ENCODE measurements at regions not wholly inside any gene's neighbourhood (a gene's known extent, or its start where the extent isn't known, plus 50 kb on each side); places are given as distances from the start of the nearest gene placed in this dataset.

DNA sequence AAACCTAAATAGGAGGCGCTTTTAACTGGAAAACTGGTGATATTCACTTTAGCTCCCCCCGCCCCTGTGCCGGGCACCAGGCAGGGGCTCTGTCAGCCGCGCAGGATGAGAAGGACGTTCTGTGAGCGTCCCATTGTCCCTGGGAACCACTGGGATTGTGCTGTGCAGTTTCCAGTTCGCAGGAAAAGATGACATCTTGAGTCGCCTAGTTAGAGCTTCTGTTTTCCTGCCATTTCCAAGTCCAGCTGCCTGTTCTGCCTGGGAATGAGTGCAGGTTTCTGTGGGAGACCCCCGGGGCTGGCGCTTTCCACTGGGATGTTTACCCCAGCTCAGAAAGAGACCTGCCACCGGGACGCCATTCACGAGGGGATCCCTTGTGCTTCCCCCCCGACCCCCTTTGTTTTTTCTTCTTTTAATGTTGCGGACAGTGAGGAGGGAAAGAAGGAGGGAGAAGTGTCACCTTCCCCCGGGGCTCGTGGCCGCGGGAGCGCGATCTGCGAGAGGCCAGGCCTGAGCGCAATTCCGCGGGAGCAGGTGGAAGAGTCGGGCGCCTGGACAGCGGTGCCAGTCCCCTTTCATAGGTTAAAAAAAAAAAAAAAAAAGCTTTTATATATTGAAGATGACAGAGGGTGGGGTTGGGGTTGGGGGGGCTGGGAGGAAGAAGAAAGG is 121.5 kb downstream of the RMI1 start:
- Histone ChIP-seq H2AFZ (ENCODE audit: low read depth, low read length) (no peak overlapping the region), H4K20me1 (ENCODE audit: insufficient read depth) (no peaks in the 10 kb centered on the region), H3K4me2 (ENCODE audit: low read length) (no peak overlapping the region)

DNA sequence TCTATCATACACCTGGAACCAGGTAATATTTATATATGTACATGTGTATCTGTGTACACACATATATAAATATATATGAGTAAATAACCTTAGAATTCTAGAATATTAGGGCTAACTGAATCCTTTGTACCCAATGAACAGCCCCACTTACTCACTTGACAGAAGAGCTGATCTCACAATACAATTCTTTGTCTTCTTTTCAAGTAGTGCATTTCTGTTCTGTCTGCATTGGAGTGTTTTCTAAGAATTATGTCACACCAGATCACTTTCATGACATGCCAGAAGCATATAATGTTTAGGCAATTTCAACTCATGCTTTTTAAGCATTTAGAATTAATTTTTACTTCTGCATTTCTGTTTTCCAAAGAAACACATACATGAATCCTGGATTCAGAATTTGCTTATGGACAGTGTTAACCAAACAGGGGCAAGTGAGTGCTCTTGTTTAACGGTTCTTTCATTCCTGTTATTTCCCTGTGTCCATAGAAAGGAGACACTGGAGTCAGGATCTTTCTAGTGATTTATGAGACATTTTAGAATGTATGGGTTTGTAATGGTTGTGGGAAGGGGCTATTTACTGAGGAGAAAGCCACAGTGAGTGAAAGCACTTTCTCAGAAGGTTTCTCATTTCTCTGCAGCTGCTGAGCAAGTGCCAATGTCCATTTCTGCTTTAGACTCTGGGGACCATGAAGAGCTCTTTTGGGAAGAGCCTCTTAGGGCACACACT is 123.2 kb downstream of the RMI1 start:
- no peak overlapping the region for H2AFZ ChIP-seq (ENCODE audit: low read depth, low read length)
- H3K9me2 ChIP-seq (ENCODE audit: insufficient read depth, low read length), result no peaks in the 10 kb centered on the region
- no peaks in the 10 kb centered on the region for H3K27me3 ChIP-seq (ENCODE audit: insufficient read depth, low read depth, low read length)
- no peak overlapping the region for H3K4me3 ChIP-seq (ENCODE audit: low read length)
- no peaks in the 10 kb centered on the region for H4K20me1 ChIP-seq (ENCODE audit: insufficient read depth)
- no peaks in the 10 kb centered on the region for H3K9me3 ChIP-seq (ENCODE audit: low read length)
- no peaks in the 10 kb centered on the region for H3K79me2 ChIP-seq (replicated peaks; ENCODE audit: insufficient read depth, low read length)
- peak overlapping the region; percentile 14 for H3K27ac ChIP-seq (ENCODE audit: low read length)
- no peak overlapping the region for H3K4me2 ChIP-seq (ENCODE audit: low read length)
- no peaks in the 10 kb centered on the region for H3F3A ChIP-seq (ENCODE audit: insufficient read depth, low read length, poor library complexity, severe bottlenecking)
- TF ChIP-seq EP300 (conservative IDR thresholded peaks at IDR 0.05; ENCODE audit: poor library complexity, severe bottlenecking) (peak; percentile 28), RAD21 (conservative IDR thresholded peaks at IDR 0.05) (no peak), TAF1 (IDR thresholded peaks at IDR 0.05; ENCODE audit: low read depth) (no peak), EZH2 (IDR thresholded peaks at IDR 0.05; ENCODE audit: borderline replicate concordance, insufficient read depth, low read length, poor library complexity, severe bottlenecking) (no peak), MXI1 (conservative IDR thresholded peaks at IDR 0.05; ENCODE audit: poor library complexity, severe bottlenecking) (no peak), POLR2AphosphoS5 (IDR thresholded peaks at IDR 0.05) (no peak), SMC3 (conservative IDR thresholded peaks at IDR 0.05; ENCODE audit: poor library complexity) (no peak)
- TF ChIP-seq, protein P1, sequence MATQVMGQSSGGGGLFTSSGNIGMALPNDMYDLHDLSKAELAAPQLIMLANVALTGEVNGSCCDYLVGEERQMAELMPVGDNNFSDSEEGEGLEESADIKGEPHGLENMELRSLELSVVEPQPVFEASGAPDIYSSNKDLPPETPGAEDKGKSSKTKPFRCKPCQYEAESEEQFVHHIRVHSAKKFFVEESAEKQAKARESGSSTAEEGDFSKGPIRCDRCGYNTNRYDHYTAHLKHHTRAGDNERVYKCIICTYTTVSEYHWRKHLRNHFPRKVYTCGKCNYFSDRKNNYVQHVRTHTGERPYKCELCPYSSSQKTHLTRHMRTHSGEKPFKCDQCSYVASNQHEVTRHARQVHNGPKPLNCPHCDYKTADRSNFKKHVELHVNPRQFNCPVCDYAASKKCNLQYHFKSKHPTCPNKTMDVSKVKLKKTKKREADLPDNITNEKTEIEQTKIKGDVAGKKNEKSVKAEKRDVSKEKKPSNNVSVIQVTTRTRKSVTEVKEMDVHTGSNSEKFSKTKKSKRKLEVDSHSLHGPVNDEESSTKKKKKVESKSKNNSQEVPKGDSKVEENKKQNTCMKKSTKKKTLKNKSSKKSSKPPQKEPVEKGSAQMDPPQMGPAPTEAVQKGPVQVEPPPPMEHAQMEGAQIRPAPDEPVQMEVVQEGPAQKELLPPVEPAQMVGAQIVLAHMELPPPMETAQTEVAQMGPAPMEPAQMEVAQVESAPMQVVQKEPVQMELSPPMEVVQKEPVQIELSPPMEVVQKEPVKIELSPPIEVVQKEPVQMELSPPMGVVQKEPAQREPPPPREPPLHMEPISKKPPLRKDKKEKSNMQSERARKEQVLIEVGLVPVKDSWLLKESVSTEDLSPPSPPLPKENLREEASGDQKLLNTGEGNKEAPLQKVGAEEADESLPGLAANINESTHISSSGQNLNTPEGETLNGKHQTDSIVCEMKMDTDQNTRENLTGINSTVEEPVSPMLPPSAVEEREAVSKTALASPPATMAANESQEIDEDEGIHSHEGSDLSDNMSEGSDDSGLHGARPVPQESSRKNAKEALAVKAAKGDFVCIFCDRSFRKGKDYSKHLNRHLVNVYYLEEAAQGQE (IDR thresholded peaks at IDR 0.05; ENCODE audit: borderline replicate concordance), result peak; percentile 61
- TF ChIP-seq, protein P2, sequence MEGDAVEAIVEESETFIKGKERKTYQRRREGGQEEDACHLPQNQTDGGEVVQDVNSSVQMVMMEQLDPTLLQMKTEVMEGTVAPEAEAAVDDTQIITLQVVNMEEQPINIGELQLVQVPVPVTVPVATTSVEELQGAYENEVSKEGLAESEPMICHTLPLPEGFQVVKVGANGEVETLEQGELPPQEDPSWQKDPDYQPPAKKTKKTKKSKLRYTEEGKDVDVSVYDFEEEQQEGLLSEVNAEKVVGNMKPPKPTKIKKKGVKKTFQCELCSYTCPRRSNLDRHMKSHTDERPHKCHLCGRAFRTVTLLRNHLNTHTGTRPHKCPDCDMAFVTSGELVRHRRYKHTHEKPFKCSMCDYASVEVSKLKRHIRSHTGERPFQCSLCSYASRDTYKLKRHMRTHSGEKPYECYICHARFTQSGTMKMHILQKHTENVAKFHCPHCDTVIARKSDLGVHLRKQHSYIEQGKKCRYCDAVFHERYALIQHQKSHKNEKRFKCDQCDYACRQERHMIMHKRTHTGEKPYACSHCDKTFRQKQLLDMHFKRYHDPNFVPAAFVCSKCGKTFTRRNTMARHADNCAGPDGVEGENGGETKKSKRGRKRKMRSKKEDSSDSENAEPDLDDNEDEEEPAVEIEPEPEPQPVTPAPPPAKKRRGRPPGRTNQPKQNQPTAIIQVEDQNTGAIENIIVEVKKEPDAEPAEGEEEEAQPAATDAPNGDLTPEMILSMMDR (IDR thresholded peaks at IDR 0.05; ENCODE audit: poor library complexity, severe bottlenecking), result no peak
- H3K36me3 ChIP-seq (ENCODE audit: insufficient read depth, low read length), result no peaks in the 10 kb centered on the region
- H3K9ac ChIP-seq (ENCODE audit: low read length), result no peak overlapping the region

More for the DNA sequence above, 121.5 kb downstream of the RMI1 start:
- no peaks in the 10 kb centered on the region for H3K9me2 ChIP-seq (ENCODE audit: insufficient read depth, low read length)
- no peak overlapping the region for H3K9ac ChIP-seq (ENCODE audit: low read length)
- H3F3A ChIP-seq (ENCODE audit: insufficient read depth, low read length, poor library complexity, severe bottlenecking), result no peaks in the 10 kb centered on the region
- H3K4me3 ChIP-seq (ENCODE audit: low read length), result peak overlapping the region; percentile 23
- TF ChIP-seq SMC3 (conservative IDR thresholded peaks at IDR 0.05; ENCODE audit: poor library complexity) (no peak), EP300 (conservative IDR thresholded peaks at IDR 0.05; ENCODE audit: poor library complexity, severe bottlenecking) (no peak), POLR2AphosphoS5 (IDR thresholded peaks at IDR 0.05) (no peak), TAF1 (IDR thresholded peaks at IDR 0.05; ENCODE audit: low read depth) (no peak), MXI1 (conservative IDR thresholded peaks at IDR 0.05; ENCODE audit: poor library complexity, severe bottlenecking) (no peak)
- TF ChIP-seq, protein P2 (IDR thresholded peaks at IDR 0.05; ENCODE audit: poor library complexity, severe bottlenecking), result no peak
- TF ChIP-seq, protein P1 (IDR thresholded peaks at IDR 0.05; ENCODE audit: borderline replicate concordance), result no peak
- H3K9me3 ChIP-seq (ENCODE audit: low read length), result no peaks in the 10 kb centered on the region
- H3K79me2 ChIP-seq (replicated peaks; ENCODE audit: insufficient read depth, low read length), result no peaks in the 10 kb centered on the region
- no peaks in the 10 kb centered on the region for H3K27me3 ChIP-seq (ENCODE audit: insufficient read depth, low read depth, low read length)
- H3K27ac ChIP-seq (ENCODE audit: low read length), result no peak overlapping the region
- H3K36me3 ChIP-seq (ENCODE audit: insufficient read depth, low read length), result no peaks in the 10 kb centered on the region

Measured in neural cell (in vitro differentiated cells).